ENCODE measurements at regions not wholly inside any gene's neighbourhood (a gene's known extent, or its start where the extent isn't known, plus 50 kb on each side); places are given as distances from the start of the nearest gene placed in this dataset.
"Not testable (repeated sequence)": the region's sequence is repeated elsewhere in the genome, so short reads cannot be mapped to it uniquely, and the experiment has no call there.

GRCh38 chrX:42832764-42833549, 55.0 kb upstream of the PPP1R2C start:
- FAIRE-seq = no peak
- TF ChIP-seq CTCF (IDR thresholded peaks at IDR 0.05; ENCODE audit: insufficient read depth, missing control alignments) = no peak
- DNase-seq (ENCODE audit: insufficient read length, low spot score) = no peak

GRCh38 chrX:42833550-42833940, 55.6 kb upstream of the PPP1R2C start:
- FAIRE-seq; DNase-seq (ENCODE audit: insufficient read length, low spot score): not testable (repeated sequence)

GRCh38 chrX:42837101-42837726, 59.3 kb upstream of the PPP1R2C start:
- FAIRE-seq (no peak), DNase-seq (ENCODE audit: insufficient read length, low spot score) (no peak)
- no peak for TF ChIP-seq CTCF (IDR thresholded peaks at IDR 0.05; ENCODE audit: insufficient read depth, missing control alignments)

GRCh38 chrX:42837747-42838146, 59.8 kb upstream of the PPP1R2C start:
- DNase-seq (ENCODE audit: insufficient read length, low spot score) (no peak), FAIRE-seq (no peak)
- TF ChIP-seq CTCF (IDR thresholded peaks at IDR 0.05; ENCODE audit: insufficient read depth, missing control alignments) = no peak

GRCh38 chrX:42839632-42840031, 61.7 kb upstream of the PPP1R2C start:
- no peak for TF ChIP-seq CTCF (IDR thresholded peaks at IDR 0.05; ENCODE audit: insufficient read depth, missing control alignments)
- DNase-seq (ENCODE audit: insufficient read length, low spot score) (no peak), FAIRE-seq (no peak)

GRCh38 chrX:42846741-42847140, 68.8 kb upstream of the PPP1R2C start:
- no peak for DNase-seq (ENCODE audit: insufficient read length, low spot score)
- no peak for FAIRE-seq
- TF ChIP-seq CTCF (IDR thresholded peaks at IDR 0.05; ENCODE audit: insufficient read depth, missing control alignments) = no peak

GRCh38 chrX:42855259-42855658, 77.3 kb upstream of the PPP1R2C start:
- no peak for FAIRE-seq
- no peak for TF ChIP-seq CTCF (IDR thresholded peaks at IDR 0.05; ENCODE audit: insufficient read depth, missing control alignments)
- no peak for DNase-seq (ENCODE audit: insufficient read length, low spot score)

All from D721Med (cell line).